HG03095 (cell line): ENCODE measurements at regions not wholly inside any gene's neighbourhood (a gene's known extent, or its start where the extent isn't known, plus 50 kb on each side); places are given as distances from the start of the nearest gene placed in this dataset.
"Not testable (repeated sequence)": the region's sequence is repeated elsewhere in the genome, so short reads cannot be mapped to it uniquely, and the experiment has no call there.

Experiments
- ATAC-seq: cut with Tn5 transposase; IDR thresholded peaks from one replicate; pipeline ENCODE4 v1.9.1; 2021; ENCODE audit warnings: moderate library complexity; ENCODE audit not compliant: unreplicated experiment

DNA sequence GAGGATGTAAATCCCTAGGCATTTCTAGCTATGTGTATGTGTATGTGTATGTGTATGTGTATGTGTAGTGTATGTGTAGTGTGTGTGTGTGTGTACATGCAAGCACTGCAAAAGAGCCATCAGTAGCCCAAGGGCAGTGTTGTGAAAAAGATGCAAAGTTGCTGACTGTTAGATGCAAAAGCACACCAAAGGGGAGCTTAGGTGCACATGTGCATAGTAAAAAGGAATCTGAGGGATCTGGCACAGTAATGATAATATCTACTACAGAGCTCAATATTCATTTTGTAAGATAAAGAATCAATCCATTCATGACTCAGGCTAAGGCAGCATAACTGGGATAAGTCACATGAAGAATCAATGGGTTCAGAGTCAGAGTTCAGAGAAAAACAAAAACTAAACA lies 80.2 kb downstream of the TMEM47 start:
- ATAC-seq, result no peak

GRCh38 chrX:34565981-34566380 lies 91.1 kb downstream of the TMEM47 start:
- ATAC-seq, result no peak

DNA sequence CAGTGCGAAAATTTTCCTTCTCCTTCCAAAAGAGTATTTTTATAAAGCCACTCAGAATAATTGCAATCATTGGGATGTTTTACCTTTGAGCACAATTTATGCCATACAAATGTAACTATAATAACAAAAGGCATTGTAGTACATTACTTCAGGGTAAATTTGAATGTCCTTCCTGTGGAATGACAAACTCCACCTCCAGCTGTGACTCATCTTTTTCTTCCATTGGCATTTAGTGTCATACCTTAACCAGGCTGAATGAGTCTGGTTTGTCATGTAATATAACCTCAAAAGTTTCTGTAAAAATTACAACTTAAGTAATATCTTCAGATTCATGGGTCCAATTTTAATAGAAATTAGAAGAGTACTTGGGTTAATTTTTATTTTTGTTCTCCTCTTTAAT lies 93.3 kb downstream of the TMEM47 start:
- no peak for ATAC-seq

DNA sequence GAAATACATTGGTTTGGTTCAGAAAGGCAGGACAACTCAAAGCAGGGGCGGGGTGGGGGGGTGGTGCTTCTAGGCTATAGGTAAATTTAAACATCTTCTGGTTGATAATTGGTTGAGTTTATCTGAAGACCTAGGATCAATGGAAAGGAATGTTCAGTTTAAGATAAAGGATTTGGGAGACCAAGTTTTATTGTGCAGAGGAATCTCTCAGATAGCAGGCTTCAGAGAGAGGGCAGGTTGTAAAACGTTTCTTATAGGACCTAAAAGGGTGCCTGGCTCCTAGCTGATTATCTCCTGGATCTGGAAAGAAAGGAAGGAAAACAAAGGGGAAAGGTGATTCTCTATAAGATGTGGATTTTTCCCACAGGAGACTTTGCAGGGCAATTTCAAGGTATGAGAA lies 94.0 kb downstream of the TMEM47 start:
- no peak for ATAC-seq

DNA sequence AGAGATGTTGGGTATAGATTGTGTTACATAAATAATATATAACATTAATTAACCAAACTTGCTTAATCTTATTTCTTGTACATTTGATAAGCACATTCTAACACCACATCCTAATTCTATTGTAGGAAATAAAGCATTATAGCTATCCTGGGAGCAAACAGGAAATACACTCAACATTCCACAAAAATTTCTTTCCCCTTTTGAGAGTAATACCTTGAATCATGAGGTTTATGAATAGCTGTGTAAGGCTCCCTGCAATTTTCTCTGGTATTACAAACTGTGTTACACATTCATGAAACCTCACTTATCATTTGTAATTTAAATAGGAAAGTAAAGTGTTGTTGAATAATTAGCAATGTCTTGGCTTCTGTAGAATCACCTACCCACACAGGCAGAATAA lies 95.1 kb downstream of the TMEM47 start:
- ATAC-seq, result no peak

- no peak for ATAC-seq
Observed at GRCh38 chrX:34560180-34560579, 96.9 kb downstream of the TMEM47 start.

- ATAC-seq, result no peak
Observed at GRCh38 chrX:34559325-34559724, 97.8 kb downstream of the TMEM47 start.

- no peak for ATAC-seq
Observed at GRCh38 chrX:34557733-34558132, 99.4 kb downstream of the TMEM47 start.

DNA sequence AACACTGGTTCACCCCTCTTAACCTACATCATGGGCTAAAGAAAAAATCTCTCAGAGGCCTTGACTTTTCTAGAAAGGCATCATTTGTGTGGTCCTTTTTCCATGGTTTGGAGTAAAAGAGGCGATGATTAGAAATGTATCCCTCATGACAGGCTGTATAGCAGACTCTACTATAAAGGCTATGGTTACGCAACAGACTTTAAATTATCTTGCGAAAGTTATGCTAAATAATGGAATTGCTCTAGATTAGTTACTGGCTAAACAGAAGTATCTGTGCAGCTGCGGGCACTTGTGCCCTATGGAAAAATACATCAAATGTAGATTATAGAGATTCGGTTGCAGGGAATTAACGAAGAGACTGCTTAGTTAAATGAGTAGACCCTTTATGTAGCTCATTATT lies 101.6 kb downstream of the TMEM47 start:
- no peak for ATAC-seq

- no peak for ATAC-seq
Observed at GRCh38 chrX:34546366-34546765, 110.7 kb downstream of the TMEM47 start.

- ATAC-seq, result no peak
Observed at GRCh38 chrX:34528081-34528480, 129.0 kb downstream of the TMEM47 start.

- ATAC-seq, result no peak
Observed at GRCh38 chrX:34521563-34521962, 135.5 kb downstream of the TMEM47 start.

GRCh38 chrX:34509394-34509793 lies 147.7 kb downstream of the TMEM47 start:
- no peak for ATAC-seq

DNA sequence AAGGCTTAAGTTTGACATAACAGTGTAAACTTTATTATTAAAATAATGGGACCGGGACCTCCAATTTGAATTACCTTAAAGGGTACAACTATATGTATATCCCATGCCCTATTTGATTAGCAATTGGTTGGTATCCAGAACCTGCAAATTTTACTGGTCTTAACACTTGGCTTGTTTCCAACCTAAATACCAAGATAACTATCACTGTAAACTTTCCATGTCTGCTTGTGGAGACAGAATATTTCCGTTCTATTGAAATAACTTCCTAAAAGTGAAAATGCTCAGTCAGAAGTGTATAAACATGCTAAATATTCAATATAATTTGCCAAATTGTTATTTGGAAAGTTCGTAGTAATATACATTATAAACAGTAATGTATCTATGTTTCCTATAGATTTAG lies 154.0 kb downstream of the TMEM47 start:
- no peak for ATAC-seq

- no peak for ATAC-seq
Observed at GRCh38 chrX:34493086-34493485, 164.0 kb downstream of the TMEM47 start.

DNA sequence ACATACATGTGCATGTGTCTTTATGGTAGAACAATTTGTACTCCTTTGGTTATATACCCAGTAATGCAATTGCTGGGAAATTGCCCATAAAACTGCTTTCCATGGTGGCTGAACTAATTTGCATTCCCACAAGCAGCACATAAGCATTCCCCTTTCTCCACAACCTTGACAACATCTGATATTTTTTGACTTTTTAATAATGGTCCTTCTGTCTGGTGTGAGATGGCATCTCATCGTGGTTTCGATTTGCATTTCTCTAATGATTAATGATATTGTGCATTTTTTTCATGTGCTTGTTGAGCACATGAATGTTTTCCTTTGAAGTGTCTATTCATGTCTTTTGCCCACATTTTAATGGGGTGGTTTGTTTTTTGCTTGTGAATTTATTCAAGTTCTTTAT lies 166.0 kb downstream of the TMEM47 start:
- no peak for ATAC-seq

GRCh38 chrX:34487364-34487763 lies 169.7 kb downstream of the TMEM47 start:
- ATAC-seq, result no peak

DNA sequence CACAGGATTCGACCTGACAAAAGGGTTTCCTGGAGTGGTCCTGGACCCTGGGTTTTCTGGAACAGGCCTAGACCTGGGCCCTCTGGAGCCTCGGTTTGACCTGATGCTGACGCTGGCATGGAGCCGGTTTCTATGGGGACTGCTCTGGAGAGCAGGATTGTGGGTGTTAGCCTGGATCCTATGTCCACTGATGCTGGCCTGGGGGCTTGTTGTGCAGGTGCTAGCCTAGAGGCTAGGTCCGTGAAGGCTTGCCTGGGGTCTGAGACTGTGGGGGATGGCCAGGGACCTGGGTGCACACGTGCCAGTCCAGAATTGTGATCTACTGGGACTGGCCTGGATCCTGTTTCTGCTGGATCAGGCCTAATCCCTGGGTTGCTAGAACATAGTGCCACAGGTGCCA lies 173.1 kb downstream of the TMEM47 start:
- no peak for ATAC-seq

DNA sequence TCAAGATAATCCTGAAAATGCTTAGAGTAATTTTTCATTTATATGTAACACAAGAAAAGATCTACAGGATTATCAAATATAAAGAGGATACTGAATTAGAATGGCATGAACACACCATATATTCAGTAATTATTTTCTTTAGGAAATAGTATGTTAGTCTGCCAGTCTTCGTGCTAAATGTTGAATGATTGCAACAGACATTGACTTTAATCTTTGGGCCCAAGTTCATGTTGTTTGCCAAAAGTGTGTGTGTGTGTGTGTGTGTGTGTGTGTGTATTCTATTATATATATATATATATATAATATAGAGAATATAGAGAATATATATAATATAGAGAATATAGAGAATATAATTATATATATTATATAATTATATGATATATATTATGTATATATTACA lies 186.6 kb downstream of the TMEM47 start:
- ATAC-seq, result no peak

GRCh38 chrX:34467437-34467836 lies 189.6 kb downstream of the TMEM47 start:
- no peak for ATAC-seq

- not testable (repeated sequence) for ATAC-seq
Observed at GRCh38 chrX:34463220-34463619, 193.9 kb downstream of the TMEM47 start.

- ATAC-seq, result not testable (repeated sequence)
Observed at GRCh38 chrX:34457850-34458249, 199.2 kb downstream of the TMEM47 start.

DNA sequence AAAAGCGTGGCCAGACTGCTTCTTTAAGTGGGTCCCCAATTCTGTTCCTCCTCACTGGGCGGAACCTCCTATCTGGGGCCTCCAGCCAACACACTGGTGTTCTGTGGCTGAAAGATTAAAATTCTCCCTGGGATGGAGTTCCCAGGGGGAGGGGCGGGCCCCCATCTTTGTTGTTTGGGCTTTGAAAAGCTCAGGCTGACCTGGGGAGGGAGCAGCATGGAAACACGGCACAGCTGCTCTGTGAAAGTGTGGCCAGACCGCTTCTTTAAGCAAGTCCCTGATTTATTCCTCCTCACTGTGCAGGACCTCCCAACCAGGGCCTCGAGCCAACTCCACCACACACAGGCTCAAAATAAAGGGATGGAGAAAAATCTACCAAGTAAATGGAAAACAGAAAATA lies 219.5 kb downstream of the TMEM47 start:
- ATAC-seq, result no peak

DNA sequence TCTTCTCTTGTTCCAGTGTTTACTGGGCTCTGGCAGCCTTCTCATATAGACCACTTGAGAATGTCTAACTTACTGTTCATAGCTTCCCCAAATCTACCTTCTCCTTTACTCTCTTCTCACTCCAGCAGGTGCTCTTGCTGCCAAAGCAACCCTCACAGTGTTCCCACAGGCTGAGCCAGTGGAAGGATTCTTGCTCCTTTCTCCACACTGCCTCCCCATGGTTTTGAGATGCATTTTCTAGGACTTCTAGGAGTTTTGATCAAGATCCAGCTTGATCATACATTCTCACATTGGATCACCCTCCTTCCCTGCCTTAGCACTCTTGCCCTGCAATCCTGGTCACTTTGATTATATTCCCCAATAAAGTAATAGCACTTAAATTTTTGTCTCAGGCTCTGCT lies 230.8 kb downstream of the TMEM47 start:
- no peak for ATAC-seq
